ENCODE measurements at regions not wholly inside any gene's neighbourhood (a gene's known extent, or its start where the extent isn't known, plus 50 kb on each side); places are given as distances from the start of the nearest gene placed in this dataset.

DNA sequence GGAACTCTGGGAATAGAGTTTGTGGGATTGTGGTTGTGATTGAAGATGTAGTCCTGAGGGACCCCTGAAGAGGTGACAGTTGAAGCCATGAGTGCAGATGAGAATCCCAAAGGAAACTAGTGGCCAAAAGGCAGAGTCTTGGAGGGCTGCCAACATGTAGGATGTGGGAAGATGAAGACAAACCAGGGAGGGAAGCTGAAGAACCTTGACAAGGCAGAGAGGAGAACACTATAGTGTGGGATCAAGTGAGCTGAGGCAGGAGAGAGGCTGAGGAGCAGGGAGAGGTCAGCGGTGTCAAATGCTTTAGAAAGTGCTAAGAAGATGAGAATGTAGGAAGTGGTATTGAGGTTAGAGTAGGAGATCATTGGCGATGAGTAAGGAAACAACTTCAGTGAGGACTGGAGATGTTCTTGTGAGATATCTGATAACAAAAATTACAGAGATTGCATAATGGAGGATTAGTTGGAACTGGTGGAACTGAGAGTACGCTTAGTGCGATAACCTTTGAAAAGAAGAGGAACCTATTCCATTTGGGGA is 88.5 kb upstream of the VCAM1 start:
- DNase-seq (no peak), ATAC-seq (no peak)

DNA sequence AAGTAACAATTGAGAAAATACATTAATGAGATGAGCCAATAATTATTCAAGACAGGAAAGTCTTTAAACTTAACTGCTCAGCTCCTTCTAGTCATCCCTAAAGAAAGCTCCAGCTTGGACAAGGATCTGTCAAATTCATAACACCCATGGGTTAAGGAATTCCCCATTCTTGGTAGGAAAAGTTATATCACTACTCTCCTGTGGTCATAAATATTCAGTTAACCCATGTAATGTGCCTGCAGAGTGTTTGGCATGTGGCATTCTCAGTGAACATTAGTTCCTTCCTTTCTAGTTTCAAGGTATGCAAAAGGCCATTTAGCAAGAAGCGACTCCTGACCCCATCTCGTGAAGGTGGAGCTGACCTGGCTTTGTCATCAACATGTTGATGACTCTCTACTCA is 76.7 kb upstream of the VCAM1 start:
- Histone ChIP-seq H3K27me3 (ENCODE audit: insufficient read depth in 3 of 3, low read length in 2 of 3) (no peaks in the 10 kb centered on the region), H3K27ac (no peak overlapping the region), H3K4me3 (no peak overlapping the region), H3K9me3 (no peaks in the 10 kb centered on the region), H3K4me1 (no peaks in the 10 kb centered on the region), H3K36me3 (ENCODE audit: insufficient read depth in 1 of 2, low read depth in 1 of 2) (no peaks in the 10 kb centered on the region)
- WGBS, 3 donors = 68 to 73% (median 69%) methylated on average over 2 of the region's 2 CpGs
- DNase-seq (no peak), ATAC-seq (no peak)
- TF ChIP-seq, protein P1, sequence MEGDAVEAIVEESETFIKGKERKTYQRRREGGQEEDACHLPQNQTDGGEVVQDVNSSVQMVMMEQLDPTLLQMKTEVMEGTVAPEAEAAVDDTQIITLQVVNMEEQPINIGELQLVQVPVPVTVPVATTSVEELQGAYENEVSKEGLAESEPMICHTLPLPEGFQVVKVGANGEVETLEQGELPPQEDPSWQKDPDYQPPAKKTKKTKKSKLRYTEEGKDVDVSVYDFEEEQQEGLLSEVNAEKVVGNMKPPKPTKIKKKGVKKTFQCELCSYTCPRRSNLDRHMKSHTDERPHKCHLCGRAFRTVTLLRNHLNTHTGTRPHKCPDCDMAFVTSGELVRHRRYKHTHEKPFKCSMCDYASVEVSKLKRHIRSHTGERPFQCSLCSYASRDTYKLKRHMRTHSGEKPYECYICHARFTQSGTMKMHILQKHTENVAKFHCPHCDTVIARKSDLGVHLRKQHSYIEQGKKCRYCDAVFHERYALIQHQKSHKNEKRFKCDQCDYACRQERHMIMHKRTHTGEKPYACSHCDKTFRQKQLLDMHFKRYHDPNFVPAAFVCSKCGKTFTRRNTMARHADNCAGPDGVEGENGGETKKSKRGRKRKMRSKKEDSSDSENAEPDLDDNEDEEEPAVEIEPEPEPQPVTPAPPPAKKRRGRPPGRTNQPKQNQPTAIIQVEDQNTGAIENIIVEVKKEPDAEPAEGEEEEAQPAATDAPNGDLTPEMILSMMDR (IDR thresholded peaks at IDR 0.05) = no peak
- intact Hi-C loops (cut with DNase I) = no loop called here

More for the DNA sequence above, 88.5 kb upstream of the VCAM1 start:
- TF ChIP-seq, protein P1 (IDR thresholded peaks at IDR 0.05) = no peak
- intact Hi-C loops (cut with DNase I) = no loop called here
- Histone ChIP-seq H3K27ac (no peak overlapping the region), H3K27me3 (ENCODE audit: insufficient read depth in 3 of 3, low read length in 2 of 3) (no peaks in the 10 kb centered on the region), H3K4me1 (no peaks in the 10 kb centered on the region), H3K9me3 (no peaks in the 10 kb centered on the region), H3K4me3 (no peak overlapping the region), H3K36me3 (ENCODE audit: insufficient read depth in 1 of 2, low read depth in 1 of 2) (no peaks in the 10 kb centered on the region)
- WGBS, 3 donors = 82 to 84% (median 83%) methylated on average over 4 of the region's 4 CpGs

DNA sequence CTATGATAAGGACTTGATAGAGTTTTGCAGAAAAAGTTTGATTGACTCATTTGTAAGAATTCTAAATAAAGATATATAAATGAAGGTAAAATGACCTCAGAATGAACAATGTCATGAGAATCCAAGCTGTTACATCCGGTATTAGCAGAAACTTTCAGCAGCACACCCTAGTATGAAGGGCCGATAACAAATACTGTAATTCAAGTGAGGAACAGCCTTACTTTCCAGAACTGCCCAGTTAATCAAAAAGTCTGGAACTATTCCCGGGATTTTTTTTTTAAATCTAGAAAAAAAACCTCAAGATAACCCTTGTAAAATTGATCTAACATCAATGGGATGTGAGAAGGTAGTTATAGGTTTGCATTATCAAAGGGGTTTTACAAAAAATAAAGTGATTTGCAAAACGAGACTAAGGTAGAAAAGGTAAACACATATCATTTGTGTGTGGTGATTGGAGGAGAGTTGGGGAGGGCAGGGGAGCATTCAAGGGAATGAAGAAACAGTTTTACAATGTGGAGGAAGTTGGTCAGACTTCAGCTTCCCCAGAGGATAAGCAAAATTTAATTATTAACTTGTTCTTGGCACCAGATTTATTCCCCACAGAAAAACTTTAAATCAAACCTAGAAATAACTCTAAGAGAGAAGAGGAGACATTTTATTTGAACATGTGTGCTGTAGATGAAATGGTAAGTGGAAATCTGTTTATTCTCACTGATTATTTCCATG is 75.9 kb upstream of the VCAM1 start:
- ATAC-seq = no peak
- Histone ChIP-seq H3K4me1 (no peaks in the 10 kb centered on the region), H3K27me3 (ENCODE audit: insufficient read depth in 3 of 3, low read length in 2 of 3) (no peaks in the 10 kb centered on the region), H3K4me3 (no peak overlapping the region), H3K9me3 (no peaks in the 10 kb centered on the region), H3K27ac (no peak overlapping the region), H3K36me3 (ENCODE audit: insufficient read depth in 1 of 2, low read depth in 1 of 2) (no peaks in the 10 kb centered on the region)
- WGBS, 3 donors = 47 to 52% (median 48%) methylated on average over 4 of the region's 4 CpGs
- TF ChIP-seq, protein P1 (IDR thresholded peaks at IDR 0.05) = no peak
- no peak for DNase-seq
- intact Hi-C loops (cut with DNase I) = no loop called here

DNA sequence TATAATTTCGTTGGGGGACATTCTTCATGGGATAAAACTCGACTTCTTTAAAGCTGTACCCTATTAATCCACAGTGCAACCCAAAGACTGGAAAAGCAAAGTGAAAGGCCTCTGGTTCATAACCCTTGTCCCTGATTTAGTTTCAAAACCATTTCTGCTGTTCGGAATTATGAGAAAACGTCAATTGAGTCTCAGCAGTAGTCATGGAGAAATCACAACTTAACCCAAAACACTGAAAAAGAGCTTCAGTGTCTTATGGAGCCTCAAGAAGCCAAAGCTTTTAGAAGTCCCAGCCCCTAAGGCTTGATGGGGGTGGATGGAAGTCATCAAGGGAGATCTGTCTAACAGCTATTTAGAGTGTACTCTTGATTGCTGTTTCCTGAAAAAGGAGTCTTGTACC is 73.5 kb upstream of the VCAM1 start:
- 58 to 68% (median 65%) methylated on average over 4 of the region's 4 CpGs for WGBS, 3 donors
- TF ChIP-seq, protein P1 (IDR thresholded peaks at IDR 0.05) = no peak
- ATAC-seq (no peak), DNase-seq (no peak)
- no peak overlapping the region for H3K4me3 ChIP-seq
- no peaks in the 10 kb centered on the region for H3K36me3 ChIP-seq (ENCODE audit: insufficient read depth in 1 of 2, low read depth in 1 of 2)
- intact Hi-C loops (cut with DNase I) = no loop called here
- no peak overlapping the region for H3K27ac ChIP-seq
- H3K9me3 ChIP-seq = no peaks in the 10 kb centered on the region
- no peaks in the 10 kb centered on the region for H3K27me3 ChIP-seq (ENCODE audit: insufficient read depth in 3 of 3, low read length in 2 of 3)
- no peaks in the 10 kb centered on the region for H3K4me1 ChIP-seq

DNA sequence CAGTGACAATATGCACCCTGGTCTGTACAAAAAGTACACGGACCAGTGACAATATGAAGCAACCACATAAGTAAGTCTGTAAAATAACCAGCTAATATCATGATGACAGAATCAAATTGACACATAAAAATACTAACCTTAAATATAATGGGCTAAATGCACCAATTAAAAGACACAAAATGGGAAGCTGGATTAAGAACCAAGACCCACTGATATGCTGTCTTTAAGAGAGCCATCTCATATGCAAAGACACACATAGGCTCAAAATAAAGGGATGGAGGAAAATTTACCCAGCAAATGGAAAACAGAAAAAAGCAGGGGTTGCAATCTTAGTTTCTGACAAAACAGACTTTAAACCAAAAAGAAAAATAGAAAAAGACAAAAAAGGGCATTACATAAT is 70.4 kb upstream of the VCAM1 start:
- H3K27me3 ChIP-seq (ENCODE audit: insufficient read depth in 3 of 3, low read length in 2 of 3) = no peaks in the 10 kb centered on the region
- intact Hi-C loops (cut with DNase I) = no loop called here
- WGBS, 3 donors = 78 to 96% (median 85%) methylated on average over 1 of the region's 1 CpG
- DNase-seq (no peak), ATAC-seq (no peak)
- H3K9me3 ChIP-seq = no peaks in the 10 kb centered on the region
- TF ChIP-seq, protein P1 (IDR thresholded peaks at IDR 0.05) = no peak
- no peak overlapping the region for H3K27ac ChIP-seq
- no peaks in the 10 kb centered on the region for H3K4me1 ChIP-seq
- H3K4me3 ChIP-seq = no peak overlapping the region
- no peaks in the 10 kb centered on the region for H3K36me3 ChIP-seq (ENCODE audit: insufficient read depth in 1 of 2, low read depth in 1 of 2)

Data from psoas muscle (tissue), 7 donors.